HEK293T (cell line): ENCODE measurements at regions not wholly inside any gene's neighbourhood (a gene's known extent, or its start where the extent isn't known, plus 50 kb on each side); places are given as distances from the start of the nearest gene placed in this dataset.

ENCODE experiments used
- CTCF ChIA-PET: fragments of 350-600 bp; formaldehyde crosslinking; extraction: SDS; loops from one replicate; lab custom pipeline; 2021; ENCODE audit warnings: antibody characterized with exemption, inconsistent platforms; lab: Yijun Ruan, JAX
- POLR2A ChIA-PET: fragments of 350-600 bp; formaldehyde crosslinking; extraction: SDS; loops from one replicate; lab custom pipeline; 2020; ENCODE audit warnings: antibody characterized with exemption, inconsistent platforms; lab: Yijun Ruan, JAX
- DNase-seq: peaks from one replicate; pipeline ENCODE4 v3.0.0; 2012; ENCODE audit warnings: mixed read lengths; ENCODE audit errors: extremely low spot score
- ARNT ChIP-seq: fragments of 450-650 bp; IDR thresholded peaks from 2 replicates; pipeline ENCODE4 v1.6.1; 2017; ENCODE audit warnings: mild to moderate bottlenecking
- BHLHE40 ChIP-seq: fragments of 450-650 bp; IDR thresholded peaks from 2 replicates; pipeline ENCODE4 v1.6.1; 2016; ENCODE audit warnings: mild to moderate bottlenecking, moderate library complexity, borderline replicate concordance
- CTBP1 ChIP-seq: fragments of 450-650 bp; IDR thresholded peaks from 2 replicates; pipeline ENCODE4 v1.6.1; 2016; ENCODE audit warnings: borderline replicate concordance
- ELF4 ChIP-seq: fragments of 450-650 bp; IDR thresholded peaks from 2 replicates; pipeline ENCODE4 v1.6.1; 2017; ENCODE audit warnings: antibody characterized with exemption
- FOXA1 ChIP-seq: fragments of 450-650 bp; IDR thresholded peaks from 2 replicates; pipeline ENCODE4 v1.6.1; 2016; ENCODE audit warnings: mild to moderate bottlenecking
- FOXK2 ChIP-seq: fragments of 450-650 bp; IDR thresholded peaks from 2 replicates; pipeline ENCODE4 v1.6.1; 2016; ENCODE audit warnings: mild to moderate bottlenecking
- FOXM1 ChIP-seq: fragments of 450-650 bp; IDR thresholded peaks from 2 replicates; pipeline ENCODE4 v1.6.1; 2017; ENCODE audit warnings: mild to moderate bottlenecking, borderline replicate concordance
- HDGF ChIP-seq: fragments of 450-650 bp; IDR thresholded peaks from 2 replicates; pipeline ENCODE4 v1.6.1; 2017; ENCODE audit warnings: antibody characterized with exemption, borderline replicate concordance
- L3MBTL2 ChIP-seq: fragments of 450-650 bp; conservative IDR thresholded peaks from 2 replicates; pipeline ENCODE4 v1.6.1; 2016; ENCODE audit warnings: mild to moderate bottlenecking
- LEF1 ChIP-seq: fragments of 450-650 bp; IDR thresholded peaks from 2 replicates; pipeline ENCODE4 v1.6.1; 2017; ENCODE audit warnings: mild to moderate bottlenecking, borderline replicate concordance
- NFRKB ChIP-seq: fragments of 450-650 bp; IDR thresholded peaks from 2 replicates; pipeline ENCODE4 v1.6.1; 2016; ENCODE audit warnings: mild to moderate bottlenecking, moderate library complexity
- PKNOX1 ChIP-seq: fragments of 450-650 bp; IDR thresholded peaks from 2 replicates; pipeline ENCODE4 v1.6.1; 2016
- SP1 ChIP-seq: fragments of 450-650 bp; IDR thresholded peaks from 2 replicates; pipeline ENCODE4 v1.6.1; 2017
- SUZ12 ChIP-seq: fragments of 450-650 bp; IDR thresholded peaks from 2 replicates; pipeline ENCODE4 v1.6.1; 2016; ENCODE audit warnings: mild to moderate bottlenecking
- TARDBP ChIP-seq: fragments of 450-650 bp; IDR thresholded peaks from 2 replicates; pipeline ENCODE4 v1.6.1; 2016
- ZNF384 ChIP-seq: fragments of 450-650 bp; IDR thresholded peaks from 2 replicates; pipeline ENCODE4 v1.6.1; 2016

- DNase-seq: no peak
- ChIA-PET CTCF (no interaction called here), POLR2A (no interaction called here)
- no peak for TF ChIP-seq BHLHE40
- TF ChIP-seq PKNOX1: no peak
- TF ChIP-seq SP1: no peak
- no peak for TF ChIP-seq FOXA1
- no peak for TF ChIP-seq ELF4
- no peak for TF ChIP-seq LEF1
- no peak for TF ChIP-seq FOXK2
- no peak for TF ChIP-seq SUZ12
- no peak for TF ChIP-seq L3MBTL2
- no peak for TF ChIP-seq NFRKB
- no peak for TF ChIP-seq FOXM1
- no peak for TF ChIP-seq ARNT
- no peak for TF ChIP-seq TARDBP
- TF ChIP-seq HDGF: no peak
- no peak for TF ChIP-seq ZNF384
- no peak for TF ChIP-seq CTBP1
These were observed 358.3 kb upstream of the SALL1 start for GRCh38 chr16:51509336-51509735.

GRCh38 chr16:51508490-51509212 is 357.6 kb upstream of the SALL1 start:
- POLR2A ChIA-PET: no interaction called here
- DNase-seq: no peak
- TF ChIP-seq LEF1 (no peak), L3MBTL2 (no peak), NFRKB (no peak), BHLHE40 (no peak), HDGF (no peak), FOXM1 (no peak), ZNF384 (no peak), PKNOX1 (no peak), SUZ12 (no peak), SP1 (no peak), TARDBP (no peak), ARNT (no peak), CTBP1 (no peak), ELF4 (no peak), FOXK2 (no peak), FOXA1 (no peak)
- CTCF ChIA-PET: no interaction called here

GRCh38 chr16:51507286-51507685 is 356.2 kb upstream of the SALL1 start:
- no peak for TF ChIP-seq ZNF384
- no peak for TF ChIP-seq FOXK2
- no peak for TF ChIP-seq PKNOX1
- no peak for TF ChIP-seq ELF4
- TF ChIP-seq CTBP1: no peak
- no peak for TF ChIP-seq LEF1
- no peak for TF ChIP-seq BHLHE40
- POLR2A ChIA-PET: no interaction called here
- no peak for DNase-seq
- CTCF ChIA-PET: no interaction called here

DNA sequence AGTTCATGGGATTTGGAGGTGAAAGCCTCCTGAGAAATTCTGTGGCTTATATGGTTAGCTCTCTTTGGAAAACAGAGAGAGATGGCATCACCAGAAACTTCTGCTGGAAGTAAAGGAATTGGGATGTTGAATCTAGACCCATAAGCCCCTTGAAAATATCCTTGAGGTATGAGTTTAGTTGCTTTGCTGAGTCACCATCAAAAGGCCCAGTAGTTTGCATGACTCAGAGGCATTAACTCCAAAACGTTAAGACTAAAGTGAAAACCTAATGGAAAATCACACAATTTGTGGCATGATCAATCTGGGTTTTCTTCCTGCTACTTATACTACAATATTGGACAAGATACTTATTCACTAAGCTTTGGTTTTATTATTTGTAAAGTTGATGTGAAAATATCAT is 349.2 kb upstream of the SALL1 start:
- no peak for DNase-seq
- ChIA-PET POLR2A (no interaction called here), CTCF (no interaction called here)
- no peak for TF ChIP-seq TARDBP
- no peak for TF ChIP-seq FOXM1
- no peak for TF ChIP-seq FOXK2
- no peak for TF ChIP-seq LEF1
- no peak for TF ChIP-seq L3MBTL2
- no peak for TF ChIP-seq SP1
- no peak for TF ChIP-seq NFRKB
- no peak for TF ChIP-seq CTBP1
- TF ChIP-seq HDGF: no peak
- no peak for TF ChIP-seq ZNF384
- no peak for TF ChIP-seq FOXA1
- TF ChIP-seq PKNOX1: no peak
- no peak for TF ChIP-seq ARNT
- TF ChIP-seq ELF4: no peak
- no peak for TF ChIP-seq BHLHE40
- no peak for TF ChIP-seq SUZ12

- DNase-seq: no peak
- POLR2A ChIA-PET: no interaction called here
- TF ChIP-seq PKNOX1 (no peak), L3MBTL2 (no peak), SP1 (no peak), CTBP1 (no peak), NFRKB (no peak), FOXA1 (no peak), FOXK2 (no peak), SUZ12 (no peak), BHLHE40 (no peak), LEF1 (no peak), TARDBP (no peak)
- CTCF ChIA-PET: no interaction called here
These were observed 346.6 kb upstream of the SALL1 start for GRCh38 chr16:51497541-51498211.
